ENCODE measurements at regions not wholly inside any gene's neighbourhood (a gene's known extent, or its start where the extent isn't known, plus 50 kb on each side); places are given as distances from the start of the nearest gene placed in this dataset.

GRCh38 chr10:56606202-56606601 lies 245.1 kb upstream of the ZWINT start (continued):
- TF ChIP-seq OSR1 (CRISPR knock-in tag; IDR thresholded peaks at IDR 0.05): no peak
- no peak for TF ChIP-seq TCF4 (CRISPR knock-in tag; IDR thresholded peaks at IDR 0.05; ENCODE audit: borderline replicate concordance)
- TF ChIP-seq ZFP3 (CRISPR knock-in tag; IDR thresholded peaks at IDR 0.05): no peak
- TF ChIP-seq TSHZ2 (CRISPR knock-in tag; IDR thresholded peaks at IDR 0.05): no peak
- TF ChIP-seq SNAI2 (CRISPR knock-in tag; IDR thresholded peaks at IDR 0.05): no peak

- peak; percentile 36; the same call in 2 of the 3 replicates for ATAC-seq
Measured at GRCh38 chr10:56605051-56605450, 244.0 kb upstream of the ZWINT start.

GRCh38 chr10:56604624-56605023 lies 243.6 kb upstream of the ZWINT start:
- no peak for ATAC-seq

More at GRCh38 chr10:56605051-56605450, 244.0 kb upstream of the ZWINT start:
- no peak for TF ChIP-seq ZNF565 (CRISPR knock-in tag; conservative IDR thresholded peaks at IDR 0.05; ENCODE audit: low read depth)
- TF ChIP-seq BACH2 (CRISPR knock-in tag; IDR thresholded peaks at IDR 0.05; ENCODE audit: borderline replicate concordance): no peak
- no peak for TF ChIP-seq PPARA (CRISPR knock-in tag; IDR thresholded peaks at IDR 0.05; ENCODE audit: borderline replicate concordance)
- TF ChIP-seq OSR1 (CRISPR knock-in tag; IDR thresholded peaks at IDR 0.05): no peak
- no peak for TF ChIP-seq POU6F1 (CRISPR knock-in tag; IDR thresholded peaks at IDR 0.05; ENCODE audit: borderline replicate concordance, low read depth)
- no peak for TF ChIP-seq PATZ1 (CRISPR knock-in tag; IDR thresholded peaks at IDR 0.05; ENCODE audit: borderline replicate concordance)
- TF ChIP-seq ARNTL (CRISPR knock-in tag; IDR thresholded peaks at IDR 0.05; ENCODE audit: borderline replicate concordance, low read depth): no peak

GRCh38 chr10:56599201-56599600 lies 238.1 kb upstream of the ZWINT start:
- TF ChIP-seq ARNTL (CRISPR knock-in tag; IDR thresholded peaks at IDR 0.05; ENCODE audit: borderline replicate concordance, low read depth) (no peak), BACH2 (CRISPR knock-in tag; IDR thresholded peaks at IDR 0.05; ENCODE audit: borderline replicate concordance) (no peak), POU6F1 (CRISPR knock-in tag; IDR thresholded peaks at IDR 0.05; ENCODE audit: borderline replicate concordance, low read depth) (no peak), RARB (CRISPR knock-in tag; IDR thresholded peaks at IDR 0.05) (no peak), TOX (CRISPR knock-in tag; IDR thresholded peaks at IDR 0.05; ENCODE audit: borderline replicate concordance) (no peak), TCF4 (CRISPR knock-in tag; IDR thresholded peaks at IDR 0.05; ENCODE audit: borderline replicate concordance) (no peak), ISL1 (CRISPR knock-in tag; IDR thresholded peaks at IDR 0.05) (no peak), PPARA (CRISPR knock-in tag; IDR thresholded peaks at IDR 0.05; ENCODE audit: borderline replicate concordance) (no peak), ZNF8 (CRISPR knock-in tag; IDR thresholded peaks at IDR 0.05) (no peak), CSDC2 (CRISPR knock-in tag; IDR thresholded peaks at IDR 0.05) (no peak), ZC3H10 (CRISPR knock-in tag; IDR thresholded peaks at IDR 0.05) (no peak)
- ATAC-seq: no peak

More at GRCh38 chr10:56604624-56605023, 243.6 kb upstream of the ZWINT start:
- no peak for TF ChIP-seq ZFP30 (CRISPR knock-in tag; IDR thresholded peaks at IDR 0.05)
- no peak for TF ChIP-seq ISL1 (CRISPR knock-in tag; IDR thresholded peaks at IDR 0.05)
- no peak for TF ChIP-seq ZNF565 (CRISPR knock-in tag; conservative IDR thresholded peaks at IDR 0.05; ENCODE audit: low read depth)
- no peak for TF ChIP-seq CREB5 (CRISPR knock-in tag; IDR thresholded peaks at IDR 0.05; ENCODE audit: low read depth)
- no peak for TF ChIP-seq ZNF70 (CRISPR knock-in tag; IDR thresholded peaks at IDR 0.05)
- no peak for TF ChIP-seq TOX (CRISPR knock-in tag; IDR thresholded peaks at IDR 0.05; ENCODE audit: borderline replicate concordance)
